Caco-2 (cell line): ENCODE measurements at regions not wholly inside any gene's neighbourhood (a gene's known extent, or its start where the extent isn't known, plus 50 kb on each side); places are given as distances from the start of the nearest gene placed in this dataset.
"Not testable (repeated sequence)": the region's sequence is repeated elsewhere in the genome, so short reads cannot be mapped to it uniquely, and the experiment has no call there.

ENCODE experiments used
- BruUV-seq: library from RNA; stranded (reverse); fragments of 400-500 nt; replicated peaks from 2 replicates; lab custom pipeline; 2021; lab: Mats Ljungman, UMichigan
- CTCF ChIA-PET: fragments of 300-600 bp; sonication (Branson Sonifier 250); formaldehyde crosslinking; loops from one replicate; lab custom pipeline; 2022; ENCODE audit warnings: antibody characterized with exemption; lab: Charles Lee
- POLR2A ChIA-PET: fragments of 300-600 bp; sonication (Branson Sonifier 250); formaldehyde crosslinking; loops from one replicate; lab custom pipeline; 2022; ENCODE audit warnings: antibody characterized with exemption; lab: Charles Lee
- DNase-seq, 2 experiments: peaks; one replicate each; pipeline versions ENCODE4 v3.0.0 to v3.0.0-alpha.2; 2020 to 2022
- H3K27me3 ChIP-seq: replicated peaks from 2 replicates; pipeline ENCODE4 v1.6.0; 2011; ENCODE audit warnings: low read length; ENCODE audit not compliant: control insufficient read depth, insufficient read depth
- H3K36me3 ChIP-seq: 2 replicates; pipeline ENCODE4 v1.5.1; 2011; ENCODE audit warnings: low read length; ENCODE audit not compliant: control insufficient read depth, insufficient read depth
- H3K4me1 ChIP-seq: fragments of 250-450 bp; sonication (Bioruptor Pico); 2 replicates; pipeline ENCODE4 v1.5.1; 2020; ENCODE audit warnings: mild to moderate bottlenecking
- H3K4me3 ChIP-seq: 2 replicates; pipeline ENCODE4 v1.5.1; 2011; ENCODE audit warnings: low read depth, mild to moderate bottlenecking, control low read depth, low read length
- H3K9me3 ChIP-seq: fragments of 250-450 bp; sonication (Bioruptor Pico); 2 replicates; pipeline ENCODE4 v1.5.1; 2020; ENCODE audit warnings: mild to moderate bottlenecking, moderate library complexity
- H3K27ac Mint-ChIP-seq: one replicate; pipeline ENCODE4 v1.8.0; 2022; ENCODE audit warnings: mixed read lengths; ENCODE audit not compliant: unreplicated experiment
- H3K27me3 Mint-ChIP-seq: one replicate; pipeline ENCODE4 v1.8.0; 2022; ENCODE audit warnings: mixed read lengths; ENCODE audit not compliant: insufficient read depth, unreplicated experiment
- H3K36me3 Mint-ChIP-seq: one replicate; pipeline ENCODE4 v1.8.0; 2022; ENCODE audit warnings: mild to moderate bottlenecking, mixed read lengths; ENCODE audit not compliant: insufficient read depth, unreplicated experiment
- H3K4me1 Mint-ChIP-seq: one replicate; pipeline ENCODE4 v1.8.0; 2022; ENCODE audit warnings: low read depth, mixed read lengths; ENCODE audit not compliant: unreplicated experiment
- H3K4me3 Mint-ChIP-seq: one replicate; pipeline ENCODE4 v1.8.0; 2022; ENCODE audit warnings: mild to moderate bottlenecking, moderate library complexity, mixed read lengths; ENCODE audit not compliant: unreplicated experiment
- H3K9me3 Mint-ChIP-seq: one replicate; pipeline ENCODE4 v1.8.0; 2022; ENCODE audit warnings: mixed read lengths; ENCODE audit not compliant: unreplicated experiment
- intact Hi-C: fragments of 100-400 bp; cut with micrococcal nuclease; formaldehyde crosslinking; loops from one replicate; pipeline ENCODE4 v1.10.0; 2022; ENCODE audit not compliant: unreplicated experiment
- TF ChIP-seq, protein P1 (sequence below), 2 experiments: fragments of 200-600 bp in 1 of 2; IDR thresholded peaks; 1 replicate in 1 of 2; 2 replicates in 1 of 2; pipeline versions ENCODE4 v1.5.1 to v1.8.0; 2011 to 2022; ENCODE audit warnings: antibody characterized with exemption in 1 of 2, control low read depth in 1 of 2, inconsistent platforms in 1 of 2, low read depth in 1 of 2, low read length in 1 of 2, mild to moderate bottlenecking in 1 of 2, moderate library complexity in 1 of 2; ENCODE audit not compliant: insufficient read depth in 1 of 2, severe bottlenecking in 1 of 2, unreplicated experiment in 1 of 2

DNA sequence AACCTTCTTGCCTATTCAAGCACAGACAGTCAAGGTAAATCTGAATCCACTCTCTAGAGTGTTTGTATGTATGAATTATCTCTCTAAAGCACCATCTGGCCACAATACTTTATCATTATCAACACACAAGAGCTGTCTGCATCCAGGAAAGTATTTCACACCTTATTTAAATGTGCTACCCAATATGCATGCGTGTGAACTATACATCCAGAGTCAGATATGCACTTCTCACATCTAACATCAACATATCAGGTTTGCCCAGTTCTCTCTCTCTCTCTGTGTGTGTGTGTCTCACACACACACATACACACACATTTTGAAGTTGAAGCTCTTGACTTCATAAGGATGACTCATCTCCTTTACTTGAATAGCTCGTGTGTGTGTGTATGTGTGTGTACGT, 697.5 kb upstream of the PCDH20 start:
- no peaks in the 10 kb centered on the region for H3K9me3 Mint-ChIP-seq
- DNase-seq: no peak
- H3K4me1 Mint-ChIP-seq: no peaks in the 10 kb centered on the region
- H3K36me3 ChIP-seq: no peaks in the 10 kb centered on the region
- H3K9me3 ChIP-seq: no peaks in the 10 kb centered on the region; the same call in 1 of the 2 replicates
- no peak overlapping the region for H3K4me3 ChIP-seq
- peaks cover 3% of the 10 kb centered on the region for H3K27me3 Mint-ChIP-seq
- TF ChIP-seq, protein P1, sequence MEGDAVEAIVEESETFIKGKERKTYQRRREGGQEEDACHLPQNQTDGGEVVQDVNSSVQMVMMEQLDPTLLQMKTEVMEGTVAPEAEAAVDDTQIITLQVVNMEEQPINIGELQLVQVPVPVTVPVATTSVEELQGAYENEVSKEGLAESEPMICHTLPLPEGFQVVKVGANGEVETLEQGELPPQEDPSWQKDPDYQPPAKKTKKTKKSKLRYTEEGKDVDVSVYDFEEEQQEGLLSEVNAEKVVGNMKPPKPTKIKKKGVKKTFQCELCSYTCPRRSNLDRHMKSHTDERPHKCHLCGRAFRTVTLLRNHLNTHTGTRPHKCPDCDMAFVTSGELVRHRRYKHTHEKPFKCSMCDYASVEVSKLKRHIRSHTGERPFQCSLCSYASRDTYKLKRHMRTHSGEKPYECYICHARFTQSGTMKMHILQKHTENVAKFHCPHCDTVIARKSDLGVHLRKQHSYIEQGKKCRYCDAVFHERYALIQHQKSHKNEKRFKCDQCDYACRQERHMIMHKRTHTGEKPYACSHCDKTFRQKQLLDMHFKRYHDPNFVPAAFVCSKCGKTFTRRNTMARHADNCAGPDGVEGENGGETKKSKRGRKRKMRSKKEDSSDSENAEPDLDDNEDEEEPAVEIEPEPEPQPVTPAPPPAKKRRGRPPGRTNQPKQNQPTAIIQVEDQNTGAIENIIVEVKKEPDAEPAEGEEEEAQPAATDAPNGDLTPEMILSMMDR (IDR thresholded peaks at IDR 0.05; ENCODE audit: insufficient read depth in 1 of 2, low read depth in 1 of 2, low read length in 1 of 2, severe bottlenecking in 1 of 2, unreplicated experiment in 1 of 2): no peak
- no peaks in the 10 kb centered on the region for H3K4me1 ChIP-seq
- POLR2A ChIA-PET: no interaction called here
- H3K27me3 ChIP-seq: no peaks in the 10 kb centered on the region
- H3K27ac Mint-ChIP-seq: no peak overlapping the region
- CTCF ChIA-PET: no interaction called here
- H3K4me3 Mint-ChIP-seq: no peak overlapping the region
- BruUV-seq: no TSS peak
- intact Hi-C loops: no loop called here
- no peaks in the 10 kb centered on the region for H3K36me3 Mint-ChIP-seq

DNA sequence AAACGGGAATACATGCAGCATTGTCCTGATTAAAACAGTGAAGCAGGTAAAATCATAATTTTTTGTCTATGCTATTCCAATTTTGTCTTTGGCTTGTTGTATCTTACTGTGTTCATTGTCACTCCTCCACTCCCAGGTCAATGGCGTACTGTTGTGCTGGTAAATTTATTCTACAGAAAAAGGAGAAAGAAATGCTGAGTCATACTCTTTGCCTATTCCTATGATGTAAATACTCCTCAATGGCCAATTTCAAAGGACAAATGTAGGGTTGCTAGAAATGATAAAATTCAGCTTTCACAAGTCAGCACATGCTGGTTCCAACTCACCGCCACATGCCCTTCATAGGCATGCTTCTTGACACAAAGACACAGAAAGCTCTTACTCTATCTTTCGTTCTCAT, 694.4 kb upstream of the PCDH20 start:
- Histone ChIP-seq H3K9me3 (no peaks in the 10 kb centered on the region), H3K27me3 (no peaks in the 10 kb centered on the region), H3K4me1 (no peaks in the 10 kb centered on the region), H3K4me3 (no peak overlapping the region), H3K36me3 (no peaks in the 10 kb centered on the region)
- Mint-ChIP-seq H3K27me3 (peaks cover 3% of the 10 kb centered on the region), H3K9me3 (no peaks in the 10 kb centered on the region), H3K36me3 (no peaks in the 10 kb centered on the region), H3K4me3 (no peak overlapping the region), H3K4me1 (no peaks in the 10 kb centered on the region), H3K27ac (no peak overlapping the region)
- ChIA-PET POLR2A (no interaction called here), CTCF (no interaction called here)
- BruUV-seq: no TSS peak
- intact Hi-C loops: no loop called here
- TF ChIP-seq, protein P1 (IDR thresholded peaks at IDR 0.05; ENCODE audit: insufficient read depth in 1 of 2, low read depth in 1 of 2, low read length in 1 of 2, severe bottlenecking in 1 of 2, unreplicated experiment in 1 of 2): no peak
- no peak for DNase-seq

DNA sequence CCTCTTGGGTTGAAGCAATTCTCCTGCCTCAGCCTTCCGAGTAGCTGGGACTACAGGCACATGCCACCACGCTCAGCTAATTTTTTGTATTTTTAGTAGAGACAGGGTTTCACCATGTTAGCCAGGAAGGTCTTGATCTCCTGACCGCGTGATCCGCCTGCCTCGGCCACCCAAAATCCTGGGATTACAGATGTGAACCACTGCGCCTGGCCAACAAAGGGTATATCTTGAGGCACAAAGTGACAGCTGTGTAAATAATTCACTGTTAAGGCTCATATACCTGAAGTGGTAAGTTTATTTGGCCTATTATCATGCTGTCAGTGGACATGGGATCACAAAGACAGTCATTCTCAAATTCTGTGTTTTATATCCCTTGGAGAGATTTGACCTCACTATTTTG, 688.5 kb upstream of the PCDH20 start:
- H3K4me1 Mint-ChIP-seq, H3K4me1 ChIP-seq, H3K27me3 ChIP-seq, H3K27ac Mint-ChIP-seq, H3K4me3 Mint-ChIP-seq, BruUV-seq, H3K36me3 ChIP-seq, H3K36me3 Mint-ChIP-seq, DNase-seq, H3K9me3 ChIP-seq, POLR2A ChIA-PET, H3K4me3 ChIP-seq, H3K27me3 Mint-ChIP-seq, intact Hi-C loops, CTCF ChIA-PET, H3K9me3 Mint-ChIP-seq: not testable (repeated sequence)

DNA sequence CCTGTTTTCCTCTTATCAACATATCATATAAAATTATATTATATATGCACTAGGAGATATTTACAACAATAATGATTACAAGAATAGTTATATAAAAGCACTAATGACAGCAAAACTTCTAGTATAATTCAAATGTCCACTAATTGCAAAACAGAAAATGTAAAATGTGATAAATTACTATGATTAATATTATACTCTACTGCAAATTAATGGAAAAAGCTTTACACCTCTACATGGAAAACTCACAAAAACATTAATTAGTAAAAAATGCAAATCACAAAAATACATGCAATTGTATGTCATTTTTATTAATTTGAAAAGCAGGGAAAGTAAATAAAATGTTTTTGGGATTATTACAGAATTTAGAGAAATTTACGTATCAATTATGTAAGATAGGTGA, 681.0 kb upstream of the PCDH20 start:
- no peaks in the 10 kb centered on the region for H3K27me3 ChIP-seq
- H3K27me3 Mint-ChIP-seq: no peaks in the 10 kb centered on the region
- H3K4me1 ChIP-seq: no peaks in the 10 kb centered on the region
- no peaks in the 10 kb centered on the region for H3K36me3 Mint-ChIP-seq
- ChIA-PET POLR2A (no interaction called here), CTCF (no interaction called here)
- BruUV-seq: no TSS peak
- H3K4me3 Mint-ChIP-seq: no peak overlapping the region
- H3K4me3 ChIP-seq: no peak overlapping the region
- no peaks in the 10 kb centered on the region for H3K9me3 Mint-ChIP-seq
- TF ChIP-seq, protein P1 (IDR thresholded peaks at IDR 0.05; ENCODE audit: insufficient read depth in 1 of 2, low read depth in 1 of 2, low read length in 1 of 2, severe bottlenecking in 1 of 2, unreplicated experiment in 1 of 2): no peak
- no peaks in the 10 kb centered on the region for H3K4me1 Mint-ChIP-seq
- no peak overlapping the region for H3K27ac Mint-ChIP-seq
- no peaks in the 10 kb centered on the region; the same call in 1 of the 2 replicates for H3K9me3 ChIP-seq
- DNase-seq: no peak
- H3K36me3 ChIP-seq: no peaks in the 10 kb centered on the region
- intact Hi-C loops: no loop called here
